Endothelial cell of umbilical vein (primary cell): ENCODE measurements at regions not wholly inside any gene's neighbourhood (a gene's known extent, or its start where the extent isn't known, plus 50 kb on each side); places are given as distances from the start of the nearest gene placed in this dataset.

ENCODE experiments used
- BruUV-seq: library from RNA; stranded (reverse); fragments of 400-500 nt; replicated peaks from 2 replicates; lab custom pipeline; 2021; lab: Mats Ljungman, UMichigan
- CTCF ChIA-PET: fragments of 300-600, 350-600 bp; sonication (Branson Sonifier 250); formaldehyde crosslinking; loops from one replicate; lab custom pipeline; 2021; ENCODE audit warnings: antibody characterized with exemption, inconsistent platforms; lab: Charles Lee
- POLR2A ChIA-PET: fragments of 300-600, 350-600 bp; sonication (Branson Sonifier 250); formaldehyde crosslinking; loops from one replicate; lab custom pipeline; 2021; ENCODE audit warnings: antibody characterized with exemption, inconsistent platforms; lab: Charles Lee
- DNase-seq: peaks from one replicate; pipeline ENCODE4 v3.0.0-alpha.2; 2011; ENCODE audit warnings: low read depth, low spot score
- FAIRE-seq: peaks from 2 replicates; lab custom pipeline; 2011; peaks lifted over from hg19 to GRCh38; lab: Jason Lieb, UNC
- H2AFZ ChIP-seq: 2 replicates; pipeline ENCODE4 v1.6.0; 2012; ENCODE audit warnings: low read depth, low read length, control low read depth, inconsistent platforms
- H3K27ac ChIP-seq: 2 replicates; pipeline ENCODE4 v1.5.1; 2011; ENCODE audit warnings: low read depth, mild to moderate bottlenecking, control low read depth, low read length, moderate library complexity; ENCODE audit not compliant: insufficient read depth
- H3K27me3 ChIP-seq, 2 experiments: 2 replicates each; pipeline versions ENCODE4 v1.6.0 to v1.6.1; 2011; ENCODE audit warnings: low read length in 2 of 2, mixed read lengths in 1 of 2; ENCODE audit not compliant: control insufficient read depth in 2 of 2, insufficient read depth in 2 of 2
- H3K36me3 ChIP-seq, 2 experiments: 2 replicates in 1 of 2; 3 replicates in 1 of 2; pipeline ENCODE4 v1.5.1; 2011; ENCODE audit warnings: low read length in 2 of 2, mild to moderate bottlenecking in 1 of 2, moderate library complexity in 1 of 2; ENCODE audit not compliant: control insufficient read depth in 2 of 2, insufficient read depth in 2 of 2; ENCODE audit errors: extremely low read depth in 1 of 2
- H3K4me1 ChIP-seq: 3 replicates; pipeline ENCODE4 v1.5.1; 2011; ENCODE audit warnings: mild to moderate bottlenecking, low read length; ENCODE audit not compliant: control insufficient read depth, insufficient read depth; ENCODE audit errors: extremely low read depth
- H3K4me2 ChIP-seq: 2 replicates; pipeline ENCODE4 v1.6.1; 2011; ENCODE audit warnings: low read length, control low read depth, mixed read lengths; ENCODE audit not compliant: insufficient read depth
- H3K4me3 ChIP-seq, 3 experiments: fragments of 200-600 bp in 1 of 3; sonication (generic), shearing (Covaris generic) in 1 of 3; replicated peaks in 1 of 3; 2 replicates each; pipeline ENCODE4 v1.5.1; 2011 to 2016; ENCODE audit warnings: control low read depth in 3 of 3, low read length in 3 of 3, mild to moderate bottlenecking in 2 of 3, inconsistent platforms in 1 of 3, low read depth in 1 of 3, moderate library complexity in 1 of 3; ENCODE audit not compliant: insufficient read depth in 1 of 3
- H3K79me2 ChIP-seq: 2 replicates; pipeline ENCODE4 v1.6.0; 2012; ENCODE audit warnings: low read length, inconsistent platforms; ENCODE audit not compliant: control insufficient read depth, insufficient read depth
- H3K9ac ChIP-seq: replicated peaks from 2 replicates; pipeline ENCODE3; 2011; ENCODE audit warnings: low read length, control low read depth; ENCODE audit not compliant: insufficient read depth; ENCODE audit errors: extremely low read depth
- H3K9me1 ChIP-seq: replicated peaks from 3 replicates; pipeline ENCODE4 v1.6.0; 2011; ENCODE audit warnings: mild to moderate bottlenecking, low read length; ENCODE audit not compliant: control insufficient read depth, insufficient read depth; ENCODE audit errors: extremely low read depth
- H3K9me3 ChIP-seq: replicated peaks from 2 replicates; pipeline ENCODE4 v1.5.1; 2012; ENCODE audit warnings: low read length, inconsistent platforms; ENCODE audit not compliant: control insufficient read depth, insufficient read depth
- H4K20me1 ChIP-seq: replicated peaks from 2 replicates; pipeline ENCODE3; 2011; ENCODE audit warnings: mild to moderate bottlenecking, low read length; ENCODE audit not compliant: control insufficient read depth, insufficient read depth; ENCODE audit errors: extremely low read depth
- CTCF ChIP-seq, 2 donors: IDR thresholded peaks; 1 replicate in 1 of 2; 2 replicates in 1 of 2; pipeline ENCODE4 v1.5.1; 2011; ENCODE audit warnings: low read length in 2 of 2, mild to moderate bottlenecking in 2 of 2, moderate library complexity in 2 of 2, control low read depth in 1 of 2, inconsistent platforms in 1 of 2, low read depth in 1 of 2; ENCODE audit not compliant: insufficient read depth in 1 of 2; ENCODE audit errors: extremely low read depth in 1 of 2
- EZH2 ChIP-seq: IDR thresholded peaks from 2 replicates; pipeline ENCODE4 v1.6.1; 2012; ENCODE audit warnings: borderline replicate concordance, low read depth, mild to moderate bottlenecking, moderate library complexity, low read length, inconsistent platforms; ENCODE audit not compliant: severe bottlenecking
- FOS ChIP-seq: IDR thresholded peaks from 2 replicates; pipeline ENCODE4 v1.6.1; 2011; ENCODE audit warnings: mild to moderate bottlenecking, low read length, moderate library complexity, borderline replicate concordance; ENCODE audit not compliant: insufficient read depth
- GATA2 ChIP-seq: IDR thresholded peaks from 2 replicates; pipeline ENCODE4 v1.7.0; 2011; ENCODE audit warnings: low read depth, mild to moderate bottlenecking, moderate library complexity, mixed read lengths, low read length; ENCODE audit not compliant: insufficient read length, insufficient read depth
- JUN ChIP-seq: IDR thresholded peaks from 2 replicates; pipeline ENCODE4 v1.6.1; 2011; ENCODE audit warnings: borderline replicate concordance, low read depth; ENCODE audit not compliant: insufficient read length, insufficient read depth
- MAX ChIP-seq: IDR thresholded peaks from 2 replicates; pipeline ENCODE4 v1.6.1; 2011; ENCODE audit not compliant: insufficient read depth, insufficient read length
- MYC ChIP-seq: IDR thresholded peaks from one replicate; pipeline ENCODE4 v1.6.1; 2011; ENCODE audit warnings: mild to moderate bottlenecking, low read depth, low read length
- POLR2A ChIP-seq: IDR thresholded peaks from 2 replicates; pipeline ENCODE4 v1.6.1; 2012; ENCODE audit warnings: low read depth, mild to moderate bottlenecking, control low read depth, low read length
- POLR2AphosphoS5 ChIP-seq: IDR thresholded peaks from 2 replicates; pipeline ENCODE4 v1.6.1; 2012; ENCODE audit warnings: low read depth, mild to moderate bottlenecking, control low read depth, low read length, moderate library complexity; ENCODE audit not compliant: insufficient read depth
- dilution Hi-C: fragments of 300-500 bp; cut with MboI; formaldehyde crosslinking; loops from one replicate; pipeline ENCODE4 v1.15.0; 2019; ENCODE audit warnings: low sequenced_read_pairs; ENCODE audit not compliant: extremely low pct_ligation_motif_present
- intact Hi-C: fragments of 100-400 bp; cut with micrococcal nuclease; formaldehyde crosslinking; loops from one replicate; pipeline ENCODE4 v1.10.0; 2022

- H3K9ac ChIP-seq, result no peak overlapping the region
- ChIA-PET POLR2A (no interaction called here), CTCF (no interaction called here)
- H3K9me1 ChIP-seq, result no peaks in the 10 kb centered on the region
- no peak for FAIRE-seq
- TF ChIP-seq EZH2, result no peak
- TF ChIP-seq MYC, result no peak
- no peak for TF ChIP-seq GATA2
- no peak for TF ChIP-seq POLR2AphosphoS5
- no peak for TF ChIP-seq JUN
- TF ChIP-seq POLR2A, result no peak
- TF ChIP-seq CTCF (IDR thresholded peaks at IDR 0.05; ENCODE audit: extremely low read depth in 1 of 2, insufficient read depth in 1 of 2, low read depth in 1 of 2, low read length in 2 of 2), result no peak
- no peak for TF ChIP-seq MAX
- TF ChIP-seq FOS, result no peak
- H2AFZ ChIP-seq, result no peak overlapping the region
- H3K27ac ChIP-seq, result no peak overlapping the region
- intact Hi-C loops (no loop called here), dilution Hi-C loops (no loop called here)
- no peaks in the 10 kb centered on the region for H3K79me2 ChIP-seq
- H3K9me3 ChIP-seq, result no peaks in the 10 kb centered on the region
- H3K36me3 ChIP-seq, result no peaks in the 10 kb centered on the region
- no peak overlapping the region for H3K4me2 ChIP-seq
- H3K27me3 ChIP-seq, result peaks cover 0 to 4% of the 10 kb centered on the region in 2 experiments
- DNase-seq, result no peak
- H3K4me3 ChIP-seq, result no peak overlapping the region
- BruUV-seq, result no TSS peak
- no peaks in the 10 kb centered on the region for H4K20me1 ChIP-seq
- H3K4me1 ChIP-seq, result no peaks in the 10 kb centered on the region
Measured at GRCh38 chr5:62737766-62738165, 159.1 kb downstream of the LRRC70 start.
